ENCODE measurements at regions not wholly inside any gene's neighbourhood (a gene's known extent, or its start where the extent isn't known, plus 50 kb on each side); places are given as distances from the start of the nearest gene placed in this dataset.

GRCh38 chr4:31307029-31307428, 586.9 kb downstream of the PCDH7 start:
- 82% methylated on average over 5 of the region's 5 CpGs; no CpG with 5 or more reads in 1 of the 2 experiments for WGBS, 2 experiments (ENCODE audit: extremely low coverage in 1 of 2, insufficient coverage in 1 of 2, insufficient read length in 1 of 2, insufficient replicate concordance in 2 of 2, low coverage in 1 of 2, low lambda C conversion rate in 2 of 2, missing lambda C conversion rate in 1 of 2)
- Histone ChIP-seq H2BK5ac (ENCODE audit: low read depth, low read length) (no peak overlapping the region), H4K8ac (ENCODE audit: extremely low read depth, insufficient read depth, low read length) (no peak overlapping the region), H2AFZ (ENCODE audit: low read length) (no peak overlapping the region), H2BK12ac (ENCODE audit: low read depth, low read length) (no peak overlapping the region), H3K23me2 (ENCODE audit: low read depth, low read length) (no peaks in the 10 kb centered on the region), H3K79me2 (ENCODE audit: control insufficient read depth in 1 of 2, insufficient read depth in 2 of 2, low read length in 2 of 2) (no peaks in the 10 kb centered on the region), H4K91ac (replicated peaks; ENCODE audit: insufficient read length, low read length) (no peak overlapping the region), H2AK5ac (ENCODE audit: low read depth, low read length) (no peak overlapping the region), H3K36me3 (ENCODE audit: control insufficient read depth in 2 of 4, insufficient read depth in 4 of 4, low read length in 3 of 4) (no peaks in the 10 kb centered on the region), H2BK120ac (replicated peaks; ENCODE audit: low read depth, low read length) (no peak overlapping the region), H3K79me1 (ENCODE audit: low read depth, low read length) (no peaks in the 10 kb centered on the region), H3K56ac (replicated peaks; ENCODE audit: insufficient read length, low read depth, low read length) (no peak overlapping the region), H3K14ac (ENCODE audit: insufficient read length) (no peak overlapping the region), H2BK15ac (ENCODE audit: low read length) (no peak overlapping the region), H3K18ac (ENCODE audit: extremely low read depth, low read length) (no peak overlapping the region), H3K9ac (replicated peaks in 1 of 4; ENCODE audit: extremely low read depth in 1 of 4, low read depth in 3 of 4, low read length in 3 of 4) (peak overlapping the region in 1 of 4 experiments; percentile 13; a peak in 1 of 7 replicates), H4K20me1 (replicated peaks in 1 of 2; ENCODE audit: control insufficient read depth in 1 of 2, insufficient read depth in 2 of 2, low read length in 2 of 2) (no peaks in the 10 kb centered on the region), H3K27ac (ENCODE audit: low read depth, low read length) (no peak overlapping the region), H3K9me3 (ENCODE audit: insufficient read depth in 2 of 2, low read depth in 1 of 2, low read length in 1 of 2) (no peaks in the 10 kb centered on the region), H3K23ac (ENCODE audit: insufficient read length) (no peak overlapping the region), H4K5ac (ENCODE audit: insufficient read length, low read depth, low read length) (no peak overlapping the region), H3K4me1 (replicated peaks in 1 of 4; ENCODE audit: control insufficient read depth in 3 of 4, insufficient read depth in 4 of 4, low read length in 3 of 4) (no peaks in the 10 kb centered on the region; a peak in 1 of 7 replicates), H2BK20ac (ENCODE audit: low read length) (no peak overlapping the region), H3K4ac (replicated peaks; ENCODE audit: insufficient read length, low read depth, low read length) (no peak overlapping the region), H3K4me2 (ENCODE audit: insufficient read depth in 1 of 2, low read depth in 2 of 2, low read length in 2 of 2) (no peak overlapping the region), H3K4me3 (ENCODE audit: extremely low read depth in 1 of 4, insufficient read depth in 2 of 4, low read depth in 3 of 4, low read length in 4 of 4) (no peak overlapping the region), H3K27me3 (replicated peaks in 1 of 4; ENCODE audit: control insufficient read depth in 3 of 4, extremely low read depth in 1 of 4, insufficient read depth in 3 of 4, low read length in 3 of 4) (no peaks in the 10 kb centered on the region)
- FAIRE-seq: no peak
- ChIA-PET POLR2A (ENCODE audit: partially characterized antibody) (no interaction called here), CTCF (ENCODE audit: partially characterized antibody) (interaction anchor here (0.9 kb wide), 1 partner anchor 10 kb away, joined by 3 read pairs; no protein-coding TSS in a partner anchor)
- no peak for TF ChIP-seq MAFK (IDR thresholded peaks at IDR 0.05; ENCODE audit: low read depth, low read length)
- TF ChIP-seq, protein P1, sequence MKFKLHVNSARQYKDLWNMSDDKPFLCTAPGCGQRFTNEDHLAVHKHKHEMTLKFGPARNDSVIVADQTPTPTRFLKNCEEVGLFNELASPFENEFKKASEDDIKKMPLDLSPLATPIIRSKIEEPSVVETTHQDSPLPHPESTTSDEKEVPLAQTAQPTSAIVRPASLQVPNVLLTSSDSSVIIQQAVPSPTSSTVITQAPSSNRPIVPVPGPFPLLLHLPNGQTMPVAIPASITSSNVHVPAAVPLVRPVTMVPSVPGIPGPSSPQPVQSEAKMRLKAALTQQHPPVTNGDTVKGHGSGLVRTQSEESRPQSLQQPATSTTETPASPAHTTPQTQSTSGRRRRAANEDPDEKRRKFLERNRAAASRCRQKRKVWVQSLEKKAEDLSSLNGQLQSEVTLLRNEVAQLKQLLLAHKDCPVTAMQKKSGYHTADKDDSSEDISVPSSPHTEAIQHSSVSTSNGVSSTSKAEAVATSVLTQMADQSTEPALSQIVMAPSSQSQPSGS (IDR thresholded peaks at IDR 0.05; ENCODE audit: low read length): no peak
- no peak for TF ChIP-seq TCF12 (IDR thresholded peaks at IDR 0.05; ENCODE audit: low read depth, low read length)
- DNase-seq (ENCODE audit: low read depth in 1 of 2, low spot score in 2 of 2): no peak
